ENCODE measurements at regions not wholly inside any gene's neighbourhood (a gene's known extent, or its start where the extent isn't known, plus 50 kb on each side); places are given as distances from the start of the nearest gene placed in this dataset.

DNA sequence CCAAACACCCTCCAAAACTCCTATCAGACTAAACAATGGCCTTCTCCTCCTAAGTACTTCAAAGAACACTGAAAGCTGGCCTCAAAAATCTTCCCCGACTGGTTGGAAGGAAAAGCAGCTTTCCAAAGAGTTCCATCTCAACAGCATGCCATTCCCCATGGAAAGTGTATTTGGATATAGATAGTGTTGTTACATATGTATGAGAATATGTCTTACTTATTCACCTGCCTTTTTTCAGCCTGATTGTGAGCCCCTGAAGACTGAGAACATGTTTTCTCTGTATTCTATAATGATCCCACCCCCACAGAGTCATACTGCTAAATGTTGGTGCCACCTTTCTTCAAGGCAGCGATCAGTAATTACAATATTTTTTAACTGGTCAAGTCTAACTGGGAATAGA lies 185.4 kb upstream of the G2E3 start:
- Histone ChIP-seq H3K36me3 (no peaks in the 10 kb centered on the region), H3K27me3 (no peaks in the 10 kb centered on the region), H3K27ac (no peak overlapping the region), H3K4me1 (ENCODE audit: insufficient read depth) (no peaks in the 10 kb centered on the region), H3K4me3 (no peak overlapping the region), H3K9me3 (no peaks in the 10 kb centered on the region)
- TF ChIP-seq EP300 (IDR thresholded peaks at IDR 0.05) (no peak), POLR2A (IDR thresholded peaks at IDR 0.05) (no peak)
- TF ChIP-seq, protein P1, sequence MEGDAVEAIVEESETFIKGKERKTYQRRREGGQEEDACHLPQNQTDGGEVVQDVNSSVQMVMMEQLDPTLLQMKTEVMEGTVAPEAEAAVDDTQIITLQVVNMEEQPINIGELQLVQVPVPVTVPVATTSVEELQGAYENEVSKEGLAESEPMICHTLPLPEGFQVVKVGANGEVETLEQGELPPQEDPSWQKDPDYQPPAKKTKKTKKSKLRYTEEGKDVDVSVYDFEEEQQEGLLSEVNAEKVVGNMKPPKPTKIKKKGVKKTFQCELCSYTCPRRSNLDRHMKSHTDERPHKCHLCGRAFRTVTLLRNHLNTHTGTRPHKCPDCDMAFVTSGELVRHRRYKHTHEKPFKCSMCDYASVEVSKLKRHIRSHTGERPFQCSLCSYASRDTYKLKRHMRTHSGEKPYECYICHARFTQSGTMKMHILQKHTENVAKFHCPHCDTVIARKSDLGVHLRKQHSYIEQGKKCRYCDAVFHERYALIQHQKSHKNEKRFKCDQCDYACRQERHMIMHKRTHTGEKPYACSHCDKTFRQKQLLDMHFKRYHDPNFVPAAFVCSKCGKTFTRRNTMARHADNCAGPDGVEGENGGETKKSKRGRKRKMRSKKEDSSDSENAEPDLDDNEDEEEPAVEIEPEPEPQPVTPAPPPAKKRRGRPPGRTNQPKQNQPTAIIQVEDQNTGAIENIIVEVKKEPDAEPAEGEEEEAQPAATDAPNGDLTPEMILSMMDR (IDR thresholded peaks at IDR 0.05), result no peak
- DNase-seq, result no peak
- 82 to 93% (median 91%) methylated on average over 2 of the region's 2 CpGs for WGBS, 3 donors
- intact Hi-C loops (cut with DNase I), result no loop called here

DNA sequence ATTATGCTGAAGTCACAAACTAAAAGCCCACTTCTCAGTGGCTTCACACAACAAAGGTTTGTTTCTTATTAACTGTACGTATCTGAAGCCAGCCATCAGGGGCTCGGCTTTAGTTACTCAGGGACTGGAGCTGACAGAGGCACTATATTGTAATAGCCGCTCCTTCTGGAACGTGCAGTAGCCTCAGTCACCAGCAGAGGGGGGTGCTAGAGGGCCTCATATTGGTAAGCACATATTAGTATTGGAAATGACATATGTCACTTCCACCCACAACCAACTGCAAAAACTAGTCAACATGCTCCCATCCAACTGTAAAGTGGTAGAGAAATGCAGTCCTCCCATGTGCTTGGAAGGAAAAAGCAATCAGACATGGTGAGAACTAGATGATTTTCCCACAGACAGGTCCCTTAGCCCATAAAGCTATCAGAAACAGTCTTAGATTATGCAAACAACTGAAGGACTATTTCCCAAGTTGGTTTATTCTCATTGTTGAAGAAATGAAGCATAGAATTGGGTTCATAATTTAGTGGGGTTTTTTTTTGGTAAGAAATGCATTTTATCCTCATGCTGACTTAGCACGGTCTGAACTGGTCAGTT lies 183.6 kb upstream of the G2E3 start:
- Histone ChIP-seq H3K4me1 (ENCODE audit: insufficient read depth) (no peaks in the 10 kb centered on the region), H3K36me3 (no peaks in the 10 kb centered on the region), H3K27me3 (no peaks in the 10 kb centered on the region), H3K27ac (no peak overlapping the region), H3K9me3 (no peaks in the 10 kb centered on the region), H3K4me3 (no peak overlapping the region)
- intact Hi-C loops (cut with DNase I), result no loop called here
- DNase-seq, result peak in 4 of 5 donors; percentile 18 to 41 (median 30)
- TF ChIP-seq EP300 (IDR thresholded peaks at IDR 0.05) (no peak), POLR2A (IDR thresholded peaks at IDR 0.05) (no peak)
- TF ChIP-seq, protein P1 (IDR thresholded peaks at IDR 0.05), result peak in 1 of 3 donors; percentile 11
- 54 to 62% (median 60%) methylated on average over 5 of the region's 5 CpGs for WGBS, 3 donors

DNA sequence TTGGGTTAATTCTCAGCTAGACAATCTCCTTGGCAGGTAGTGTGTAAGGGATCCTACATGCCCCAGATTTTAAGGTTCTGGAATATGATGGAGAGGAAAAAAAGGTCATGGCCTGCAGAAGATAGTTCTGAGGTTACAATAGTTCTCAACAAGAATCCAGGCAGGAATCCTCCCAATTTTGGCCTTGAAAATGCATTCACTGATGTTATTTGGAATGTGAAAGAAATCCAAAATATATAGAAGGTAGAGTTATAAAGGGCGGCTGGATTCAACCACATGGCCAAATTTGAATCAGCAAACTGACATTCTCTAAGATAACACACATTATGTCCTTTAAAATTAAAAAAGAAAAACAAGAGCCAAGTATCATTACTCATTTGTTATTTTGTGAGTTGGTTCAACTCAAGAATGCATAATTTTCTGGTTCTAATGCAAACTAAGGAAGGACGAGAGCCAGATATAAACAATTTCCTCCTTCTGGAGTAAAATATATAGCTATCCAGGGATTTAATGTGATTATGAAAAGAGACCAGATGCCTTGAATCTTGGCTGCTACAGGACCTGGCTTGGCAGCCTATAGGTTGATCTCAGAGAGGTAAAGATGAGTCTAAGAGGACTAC lies 177.0 kb upstream of the G2E3 start:
- no peaks in the 10 kb centered on the region for H3K9me3 ChIP-seq
- H3K27ac ChIP-seq, result no peak overlapping the region
- H3K4me1 ChIP-seq (ENCODE audit: insufficient read depth), result no peaks in the 10 kb centered on the region
- DNase-seq, result no peak
- intact Hi-C loops (cut with DNase I), result no loop called here
- 10 to 14% (median 10%) methylated on average over 2 of the region's 2 CpGs for WGBS, 3 donors
- no peaks in the 10 kb centered on the region for H3K27me3 ChIP-seq
- no peaks in the 10 kb centered on the region for H3K36me3 ChIP-seq
- no peak overlapping the region for H3K4me3 ChIP-seq
- TF ChIP-seq POLR2A (IDR thresholded peaks at IDR 0.05) (no peak), EP300 (IDR thresholded peaks at IDR 0.05) (no peak)
- TF ChIP-seq, protein P1 (IDR thresholded peaks at IDR 0.05), result no peak

DNA sequence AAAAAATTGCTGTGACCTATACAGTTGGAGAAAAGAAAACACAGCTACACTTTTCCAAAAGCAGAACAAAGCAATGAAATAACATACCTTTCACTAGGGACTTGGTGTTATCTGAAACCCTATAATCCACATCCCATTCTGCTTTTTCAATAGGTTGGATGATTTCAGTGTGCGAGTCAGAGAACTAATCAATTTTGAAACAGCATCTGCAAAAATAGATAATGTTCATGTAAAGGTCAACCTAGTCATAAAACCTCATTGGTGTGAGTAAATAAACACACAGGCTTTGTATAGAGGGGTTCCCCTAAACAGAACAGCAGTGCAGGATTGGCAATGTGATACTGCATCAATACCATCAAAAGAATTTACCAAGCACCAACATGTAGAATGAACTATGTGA lies 173.0 kb upstream of the G2E3 start:
- TF ChIP-seq EP300 (IDR thresholded peaks at IDR 0.05) (no peak), POLR2A (IDR thresholded peaks at IDR 0.05) (no peak)
- TF ChIP-seq, protein P1 (IDR thresholded peaks at IDR 0.05), result no peak
- no peak for DNase-seq
- Histone ChIP-seq H3K9me3 (no peaks in the 10 kb centered on the region), H3K27me3 (no peaks in the 10 kb centered on the region), H3K36me3 (no peaks in the 10 kb centered on the region), H3K4me3 (no peak overlapping the region), H3K4me1 (ENCODE audit: insufficient read depth) (no peaks in the 10 kb centered on the region), H3K27ac (no peak overlapping the region)
- intact Hi-C loops (cut with DNase I), result no loop called here
- 83 to 93% (median 90%) methylated on average over 1 of the region's 1 CpG for WGBS, 3 donors

All from ovary (tissue), 7 donors.